ENCODE measurements at regions not wholly inside any gene's neighbourhood (a gene's known extent, or its start where the extent isn't known, plus 50 kb on each side); places are given as distances from the start of the nearest gene placed in this dataset.

DNA sequence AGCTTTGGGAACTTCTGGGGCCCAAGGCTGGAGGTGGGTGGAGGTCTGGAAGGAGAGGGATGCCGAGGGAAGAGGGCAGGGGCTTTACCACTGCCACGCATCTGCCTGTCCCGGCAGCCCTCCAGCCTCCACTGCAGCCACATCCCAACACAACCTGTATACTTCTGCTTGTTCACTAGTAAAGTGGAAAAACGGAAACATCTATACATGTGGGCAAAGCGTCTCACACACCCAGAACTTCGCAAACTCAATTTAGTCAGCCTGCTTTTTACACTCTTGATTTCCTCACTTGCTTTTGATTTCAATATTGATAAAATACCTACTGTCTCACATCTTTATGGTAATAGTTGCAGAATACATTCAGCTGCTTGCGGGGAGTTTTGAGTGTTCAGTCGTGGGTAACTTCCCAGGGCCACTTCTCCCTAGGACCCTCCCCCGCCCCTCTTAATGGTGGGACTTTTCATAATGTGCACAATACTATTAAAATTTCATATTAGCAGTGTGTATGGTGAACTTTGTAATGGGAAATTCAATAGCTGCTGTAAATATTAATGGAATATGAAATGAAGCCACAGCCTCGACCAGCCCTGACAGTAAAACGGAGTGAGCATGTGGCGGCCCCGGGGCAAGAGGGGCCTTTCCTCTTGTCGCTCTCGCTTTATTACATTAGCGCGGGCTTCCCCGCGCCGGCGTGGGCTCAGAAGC is 85.2 kb downstream of the NR2F2 start:
- no peak for DNase-seq

DNA sequence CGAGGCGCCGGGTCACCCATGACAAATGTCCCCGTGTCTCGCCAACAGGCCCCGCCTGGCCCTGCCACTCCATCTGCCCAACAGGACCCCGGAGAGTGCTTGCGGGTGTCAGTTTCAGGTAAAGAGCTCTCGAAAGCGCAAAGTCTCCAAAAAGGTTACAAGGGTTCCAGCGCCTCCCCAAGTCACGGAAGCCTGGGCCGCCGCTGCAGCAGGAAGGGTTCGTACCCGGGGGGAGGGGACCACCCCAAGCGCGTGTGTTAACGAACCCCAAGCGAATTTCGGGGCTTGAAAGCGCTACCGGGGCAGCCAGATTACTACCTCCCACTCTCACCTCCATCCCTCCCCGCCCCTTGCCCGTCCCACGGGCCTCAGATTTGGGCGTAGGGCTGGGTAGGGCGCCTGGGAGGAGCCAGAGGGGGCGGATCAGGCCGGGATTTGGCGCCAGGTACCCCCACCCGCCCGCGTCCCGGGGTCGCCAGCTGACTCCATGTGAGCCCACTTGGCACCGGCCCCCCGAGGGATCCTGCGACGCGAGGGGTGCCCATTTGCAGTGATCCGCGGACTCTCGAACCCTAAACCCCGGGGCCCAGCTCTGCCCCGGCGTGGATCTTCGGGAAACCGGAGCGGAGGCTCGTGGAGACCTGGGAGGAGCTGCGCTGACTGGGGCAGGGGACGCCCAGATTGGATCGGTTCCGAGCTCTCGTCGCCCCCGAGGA is 85.9 kb downstream of the NR2F2 start:
- no peak for DNase-seq

DNA sequence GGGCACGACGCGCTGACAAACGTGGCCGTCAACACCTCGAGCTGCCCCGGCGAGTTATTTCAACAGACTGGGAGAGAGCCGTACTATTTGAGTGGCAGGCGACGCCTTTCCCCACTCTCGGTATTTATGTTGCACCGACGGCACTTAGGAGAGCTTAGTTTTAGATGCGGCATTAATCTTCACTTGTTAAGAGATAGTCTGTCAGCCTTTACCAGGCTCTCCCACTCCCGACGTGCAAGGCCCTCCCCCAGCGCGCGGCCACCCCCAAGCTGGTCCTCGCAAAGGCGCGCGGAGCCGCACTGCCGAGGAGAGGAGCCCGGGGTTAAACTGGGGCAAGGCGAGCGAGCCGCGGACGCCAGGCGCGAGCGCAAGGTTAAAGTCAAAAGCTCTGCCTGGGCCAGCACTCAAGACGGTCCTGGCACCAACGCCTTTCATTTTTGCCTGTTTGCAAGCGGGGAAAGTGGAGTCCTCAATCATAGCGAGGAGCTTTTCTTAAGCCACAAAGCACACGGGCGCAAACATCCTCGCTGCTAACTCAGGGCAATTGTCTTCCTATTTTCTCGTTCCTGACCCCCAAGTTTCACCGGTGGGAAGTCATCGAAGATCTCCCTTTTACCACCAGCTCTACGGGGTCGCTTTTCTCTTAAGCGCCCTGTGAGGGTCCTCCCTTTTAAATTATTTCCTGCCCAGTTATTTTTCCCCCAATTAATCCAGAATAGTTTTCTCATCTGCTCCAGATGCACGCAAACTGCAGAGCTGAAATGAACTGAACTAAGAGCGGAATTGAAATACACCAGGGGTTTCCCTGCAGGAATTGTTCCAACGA is 86.6 kb downstream of the NR2F2 start:
- DNase-seq, result no peak

DNA sequence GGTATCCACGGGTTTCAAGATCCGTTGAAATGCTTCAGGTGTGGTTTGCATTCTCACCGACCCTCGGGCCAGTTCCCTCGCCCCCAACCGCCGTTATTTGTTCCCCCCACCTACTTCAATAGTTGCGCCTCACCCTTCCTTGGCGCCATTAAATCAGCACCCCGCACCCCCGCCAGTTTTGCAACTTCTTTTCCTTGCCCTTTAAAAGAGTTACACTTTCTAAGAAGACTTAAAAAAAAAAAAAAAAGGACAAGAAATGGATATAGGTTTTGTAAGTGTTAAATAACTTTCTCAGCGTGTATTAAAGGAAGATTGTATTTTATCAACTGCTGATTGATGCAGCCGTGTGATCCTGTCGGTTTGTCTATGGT is 87.2 kb downstream of the NR2F2 start:
- no peak for DNase-seq

GRCh38 chr15:96418146-96418545 is 87.6 kb downstream of the NR2F2 start:
- DNase-seq, result no peak

DNA sequence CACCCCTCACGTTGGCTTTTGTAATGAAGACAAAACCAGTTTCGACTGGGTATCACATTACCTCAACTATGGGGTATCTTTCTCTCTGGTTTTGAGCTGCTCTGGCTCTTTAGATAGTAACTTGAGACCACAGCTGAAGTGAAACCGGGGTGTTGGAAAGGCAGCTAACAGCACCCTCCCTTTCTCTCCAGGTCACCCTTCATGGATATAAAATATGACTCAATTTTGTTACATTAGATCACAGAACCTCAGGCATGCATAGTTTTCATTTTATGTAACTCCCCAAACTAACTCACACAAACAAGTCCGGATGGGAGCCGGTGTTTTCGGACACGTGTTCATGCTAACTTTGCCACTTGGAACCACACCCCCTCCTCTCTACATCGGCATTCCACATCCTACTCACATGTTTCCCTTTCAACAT is 90.7 kb downstream of the NR2F2 start:
- DNase-seq, result no peak

- no peak for DNase-seq
Observed at GRCh38 chr15:96422125-96422524, 91.6 kb downstream of the NR2F2 start.

- no peak for DNase-seq
Observed at GRCh38 chr15:96424674-96425073, 94.2 kb downstream of the NR2F2 start.

DNA sequence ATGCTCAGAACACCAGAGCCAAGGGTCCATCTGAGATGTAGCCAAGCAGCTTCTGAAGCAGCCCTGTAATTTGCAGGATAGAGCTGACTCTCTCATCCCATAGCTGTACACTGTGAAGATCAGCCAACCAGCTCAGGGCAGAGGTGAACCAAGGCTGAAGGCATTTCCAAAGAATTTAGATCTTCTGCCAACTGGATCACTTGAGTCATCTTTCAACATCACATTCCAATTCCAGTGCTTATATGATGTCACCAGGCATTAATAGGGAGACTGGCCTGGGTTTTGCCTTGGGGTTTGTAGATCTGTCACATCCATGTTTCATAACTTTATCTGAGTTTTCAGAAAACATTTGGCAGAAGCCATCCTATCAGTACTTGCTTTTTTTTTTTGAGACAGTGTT is 98.2 kb downstream of the NR2F2 start:
- no peak for DNase-seq

GRCh38 chr15:96431786-96432185 is 101.3 kb downstream of the NR2F2 start:
- no peak for DNase-seq

- DNase-seq, result no peak
Observed at GRCh38 chr15:96435022-96435421, 104.5 kb downstream of the NR2F2 start.

DNA sequence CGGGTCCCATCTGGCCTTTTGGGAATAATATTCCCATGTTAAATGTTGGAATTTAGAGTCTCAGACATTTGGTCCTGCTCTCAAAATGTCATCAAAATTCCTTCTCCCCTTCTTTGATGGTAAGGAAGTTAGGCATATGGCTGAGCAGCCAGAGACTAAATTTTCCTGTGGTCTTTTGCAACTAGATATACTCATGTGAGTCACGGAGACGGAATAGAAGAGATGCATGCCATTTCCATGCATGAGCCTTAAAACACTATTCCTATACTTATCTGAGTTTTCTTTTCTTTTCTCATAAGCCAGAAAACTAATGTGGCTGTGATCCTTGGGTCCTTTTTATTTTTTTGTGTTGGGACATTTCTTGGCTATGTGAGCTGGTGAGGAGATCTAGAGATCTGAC is 105.3 kb downstream of the NR2F2 start:
- no peak for DNase-seq

DNA sequence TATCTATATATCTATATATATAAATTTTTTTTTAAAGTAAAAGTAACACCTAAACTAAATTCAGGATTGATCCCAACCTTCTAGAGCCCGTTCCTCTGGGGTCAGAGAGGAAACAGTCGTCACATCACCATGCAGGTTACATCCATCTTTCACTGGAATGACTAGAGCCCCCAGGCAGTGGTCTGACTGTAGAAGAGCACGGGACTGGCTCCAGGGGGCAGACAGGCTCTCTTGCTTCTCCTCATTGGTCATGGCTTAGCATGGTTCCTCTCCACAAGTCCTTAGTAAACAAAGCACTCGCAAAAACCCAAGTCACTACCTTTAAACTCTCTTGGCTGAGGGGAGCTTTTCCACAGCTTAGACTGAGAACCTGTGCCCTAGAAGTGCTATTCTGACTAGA is 110.5 kb downstream of the NR2F2 start:
- no peak for DNase-seq

- DNase-seq, result no peak
Observed at GRCh38 chr15:96442076-96442475, 111.6 kb downstream of the NR2F2 start.

GRCh38 chr15:96444865-96445264 is 114.4 kb downstream of the NR2F2 start:
- no peak for DNase-seq

DNA sequence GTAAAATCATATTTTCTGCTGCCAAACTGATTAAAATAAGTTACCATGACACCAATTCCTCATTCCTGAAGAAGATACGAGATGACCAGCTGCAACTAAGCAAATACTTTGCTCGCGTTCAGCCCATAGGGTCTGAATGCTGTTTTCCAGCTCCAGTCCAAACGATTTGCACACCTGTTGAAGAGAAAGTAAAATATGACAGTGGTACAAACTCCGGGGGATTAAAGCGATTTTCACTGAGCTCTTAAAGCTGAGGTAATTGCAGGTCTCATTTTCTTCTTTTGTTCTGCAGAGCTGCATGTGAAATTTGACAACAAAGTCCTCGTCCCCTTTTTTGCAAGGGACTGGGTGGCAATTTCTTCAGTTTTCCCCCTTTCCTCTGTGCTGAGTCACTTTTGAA is 118.4 kb downstream of the NR2F2 start:
- no peak for DNase-seq

DNA sequence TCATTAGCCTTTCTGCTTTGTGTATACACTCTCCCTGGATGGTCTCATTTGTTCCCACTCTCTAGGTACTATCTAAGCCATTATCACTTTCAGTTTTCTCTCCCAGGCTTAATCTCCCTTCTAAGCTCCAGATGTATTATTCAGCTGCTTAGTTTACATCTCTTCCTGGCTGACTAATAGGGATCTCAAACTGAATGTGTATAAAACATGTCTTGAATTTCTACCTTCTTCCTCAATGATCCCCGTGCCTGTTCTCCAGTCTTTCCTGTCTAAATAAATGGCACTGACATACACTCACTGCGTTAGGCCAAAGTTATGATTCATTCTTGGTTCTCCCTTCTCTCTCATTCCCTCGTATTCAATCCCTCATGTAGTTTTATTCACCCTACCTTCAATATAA is 127.3 kb downstream of the NR2F2 start:
- DNase-seq, result no peak

DNA sequence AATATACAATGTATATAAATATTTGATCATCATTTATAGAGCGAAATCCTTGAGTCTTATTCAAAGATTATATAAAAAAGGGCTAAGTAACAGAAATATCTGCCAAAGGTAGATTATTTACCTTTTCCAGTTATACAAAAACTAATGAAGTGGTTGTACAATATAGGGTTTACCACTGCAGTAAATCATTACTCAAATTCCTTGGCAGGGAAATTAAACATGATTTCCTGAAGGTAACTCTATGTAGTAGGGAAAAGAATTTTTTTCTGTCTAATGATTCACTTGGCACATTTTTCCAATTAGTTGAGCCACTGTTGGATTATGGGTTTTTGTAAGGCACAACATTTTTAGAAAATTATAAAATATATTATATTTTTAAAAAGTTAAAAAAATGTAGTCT is 129.6 kb downstream of the NR2F2 start:
- DNase-seq, result no peak

- no peak for DNase-seq
Observed at GRCh38 chr15:96462768-96463750, 132.6 kb downstream of the NR2F2 start.

DNA sequence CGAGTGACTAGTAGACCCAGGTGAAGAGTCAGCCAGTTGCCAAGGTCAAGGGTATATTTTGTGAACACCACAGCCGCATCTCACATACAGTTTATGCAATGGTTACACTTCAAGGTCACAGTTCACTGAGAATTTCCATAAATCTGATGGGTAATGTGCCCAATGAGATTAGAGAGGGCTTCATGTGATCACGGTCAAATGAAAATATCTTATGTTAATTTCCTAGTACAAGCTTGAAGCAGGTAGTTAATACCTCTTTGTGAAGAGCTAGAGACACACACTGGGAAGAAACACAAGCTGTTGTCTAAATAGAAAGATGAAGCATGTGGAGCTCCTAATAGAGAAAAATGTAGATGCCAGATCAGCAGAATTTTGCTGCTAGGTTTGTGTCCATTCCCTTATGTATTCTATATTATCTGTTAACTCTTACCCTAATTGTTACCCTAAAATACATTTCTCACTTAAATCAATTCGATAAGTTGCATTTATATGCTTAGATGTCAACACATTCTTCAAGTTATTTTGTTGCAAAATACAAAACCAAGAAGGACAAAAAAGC is 136.0 kb downstream of the NR2F2 start:
- DNase-seq, result no peak

GRCh38 chr15:96468036-96468435 is 137.5 kb downstream of the NR2F2 start:
- no peak for DNase-seq

DNA sequence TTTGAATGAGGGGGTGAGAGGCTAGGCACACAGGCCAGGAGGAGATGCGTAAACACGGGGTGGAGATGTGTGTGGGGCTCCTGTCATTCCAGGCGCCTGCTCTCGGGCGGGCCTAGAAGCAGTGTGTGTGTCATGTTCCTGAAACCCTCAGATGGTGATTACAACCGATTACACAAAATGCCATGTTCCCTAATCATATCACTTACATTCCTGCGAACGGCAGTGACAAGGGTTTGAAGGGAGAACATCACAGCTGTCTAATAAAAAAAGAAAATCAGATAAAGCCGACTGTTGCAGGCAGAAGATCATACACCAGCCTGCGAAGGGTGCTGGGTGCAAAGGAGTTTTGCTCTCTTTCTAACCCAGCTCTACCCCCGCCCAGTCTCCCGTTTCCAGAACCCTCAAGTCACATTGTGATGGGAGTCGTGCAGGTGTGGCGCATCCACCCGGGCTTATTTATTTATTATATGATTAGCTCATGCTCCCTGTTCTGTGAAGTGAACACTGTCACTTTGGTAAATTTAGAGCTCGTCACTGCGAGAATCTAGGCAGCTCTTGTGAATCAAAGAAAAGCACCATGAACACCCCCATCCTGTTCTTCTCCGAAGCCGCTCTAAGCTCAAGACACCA is 140.3 kb downstream of the NR2F2 start:
- DNase-seq, result no peak
